ENCODE measurements at regions not wholly inside any gene's neighbourhood (a gene's known extent, or its start where the extent isn't known, plus 50 kb on each side); places are given as distances from the start of the nearest gene placed in this dataset.

GRCh38 chr10:6759961-6760360 lies 179.9 kb upstream of the PRKCQ start:
- TF ChIP-seq POLR2A (IDR thresholded peaks at IDR 0.05; ENCODE audit: extremely low read depth, insufficient read length) (no peak), CTCF (IDR thresholded peaks at IDR 0.05; ENCODE audit: low read depth, low read length) (no peak)

Data from NB4 (cell line).